Natural killer cell (primary cell): ENCODE measurements at regions not wholly inside any gene's neighbourhood (a gene's known extent, or its start where the extent isn't known, plus 50 kb on each side); places are given as distances from the start of the nearest gene placed in this dataset.

Experiments
- ATAC-seq, 3 donors: fragments of 150-1000 bp in 2 of 3; fragments of 200-7000 bp in 1 of 3; cut with Tn5 transposase; 1 replicate in 1 of 3; 2 replicates in 2 of 3; pipeline ENCODE4 v1.10.0; 2021; ENCODE audit warnings: mild to moderate bottlenecking in 2 of 3, moderate library complexity in 2 of 3
- DNase-seq, 2 donors: peaks; one replicate each; pipeline versions ENCODE4 v3.0.0 to v3.0.0-alpha.2; 2013 to 2021; ENCODE audit warnings: mixed read lengths in 1 of 2
- H3K27ac ChIP-seq: one replicate; pipeline ENCODE4 v1.5.1; 2013; ENCODE audit warnings: mild to moderate bottlenecking, low read length
- H3K27me3 ChIP-seq: one replicate; pipeline ENCODE4 v1.6.1; 2013; ENCODE audit warnings: low read length; ENCODE audit not compliant: control insufficient read depth, insufficient read depth
- H3K36me3 ChIP-seq: one replicate; pipeline ENCODE4 v1.6.1; 2013; ENCODE audit warnings: low read length; ENCODE audit not compliant: control insufficient read depth, insufficient read depth
- H3K4me1 ChIP-seq: one replicate; pipeline ENCODE4 v1.6.1; 2013; ENCODE audit warnings: low read length; ENCODE audit not compliant: control insufficient read depth, insufficient read depth
- H3K4me3 ChIP-seq: one replicate; pipeline ENCODE4 v1.5.1; 2013; ENCODE audit warnings: low read length
- H3K9me3 ChIP-seq: one replicate; pipeline ENCODE4 v1.6.1; 2013; ENCODE audit warnings: low read length; ENCODE audit not compliant: control insufficient read depth, insufficient read depth
- H3K27ac Mint-ChIP-seq, 2 donors: one replicate each; pipeline ENCODE4 v1.8.0; 2022; ENCODE audit warnings: mild to moderate bottlenecking in 2 of 2, mixed read lengths in 2 of 2, moderate library complexity in 1 of 2
- H3K27me3 Mint-ChIP-seq, 2 donors: one replicate each; pipeline ENCODE4 v1.8.0; 2022; ENCODE audit warnings: low read depth in 2 of 2, mixed read lengths in 2 of 2
- H3K36me3 Mint-ChIP-seq: one replicate; pipeline ENCODE4 v1.8.0; 2022; ENCODE audit warnings: mixed read lengths
- H3K4me1 Mint-ChIP-seq, 2 donors: one replicate each; pipeline ENCODE4 v1.8.0; 2022; ENCODE audit warnings: mixed read lengths in 2 of 2
- H3K4me3 Mint-ChIP-seq: one replicate; pipeline ENCODE4 v1.8.0; 2022; ENCODE audit warnings: mild to moderate bottlenecking, moderate library complexity, mixed read lengths
- H3K9me3 Mint-ChIP-seq, 2 donors: one replicate each; pipeline ENCODE4 v1.8.0; 2022; ENCODE audit warnings: mixed read lengths in 2 of 2
- CTCF ChIP-seq: fragments of 200-600 bp; IDR thresholded peaks from one replicate; pipeline ENCODE4 v1.8.0; 2022; ENCODE audit warnings: antibody characterized with exemption
- WGBS: methylation state at CpG from one replicate; pipeline ENCODE4 v1.1.7; 2013; ENCODE audit warnings: missing lambda C conversion rate; ENCODE audit not compliant: insufficient coverage; 5-methylcytosine and 5-hydroxymethylcytosine counted together
- intact Hi-C: fragments of 100-400 bp; cut with micrococcal nuclease; formaldehyde crosslinking; loops from one replicate; pipeline ENCODE4 v1.14.2; 2022

- intact Hi-C loops = no loop called here
- no peak overlapping the region for H3K27ac Mint-ChIP-seq
- H3K4me1 ChIP-seq = no peaks in the 10 kb centered on the region
- H3K9me3 ChIP-seq = no peaks in the 10 kb centered on the region
- peaks cover 0 to 4% of the 10 kb centered on the region in 2 donors for H3K9me3 Mint-ChIP-seq
- H3K4me3 ChIP-seq = no peak overlapping the region
- no peak for DNase-seq
- no peak overlapping the region for H3K4me3 Mint-ChIP-seq
- no peaks in the 10 kb centered on the region for H3K36me3 ChIP-seq
- no peak overlapping the region for H3K27ac ChIP-seq
- no peak for TF ChIP-seq CTCF
- WGBS = 72% methylated on average over 4 of the region's 5 CpGs
- no peaks in the 10 kb centered on the region for H3K27me3 Mint-ChIP-seq
- no peaks in the 10 kb centered on the region for H3K36me3 Mint-ChIP-seq
- no peak for ATAC-seq
- H3K4me1 Mint-ChIP-seq = no peaks in the 10 kb centered on the region
- H3K27me3 ChIP-seq = no peaks in the 10 kb centered on the region
Observed at GRCh38 chr16:52705122-52705521, 158.2 kb upstream of the TOX3 start.

- Mint-ChIP-seq H3K27ac (no peak overlapping the region), H3K36me3 (no peaks in the 10 kb centered on the region), H3K27me3 (peaks cover 0 to 2% of the 10 kb centered on the region in 2 donors), H3K4me1 (no peaks in the 10 kb centered on the region), H3K9me3 (peaks cover 7 to 8% of the 10 kb centered on the region in 2 donors), H3K4me3 (no peak overlapping the region)
- Histone ChIP-seq H3K27me3 (no peaks in the 10 kb centered on the region), H3K4me1 (no peaks in the 10 kb centered on the region), H3K36me3 (no peaks in the 10 kb centered on the region), H3K4me3 (no peak overlapping the region), H3K9me3 (no peaks in the 10 kb centered on the region), H3K27ac (no peak overlapping the region)
- intact Hi-C loops = no loop called here
- no peak for DNase-seq
- ATAC-seq = no peak
- no peak for TF ChIP-seq CTCF
Observed at GRCh38 chr16:52697971-52698370, 151.0 kb upstream of the TOX3 start.

DNA sequence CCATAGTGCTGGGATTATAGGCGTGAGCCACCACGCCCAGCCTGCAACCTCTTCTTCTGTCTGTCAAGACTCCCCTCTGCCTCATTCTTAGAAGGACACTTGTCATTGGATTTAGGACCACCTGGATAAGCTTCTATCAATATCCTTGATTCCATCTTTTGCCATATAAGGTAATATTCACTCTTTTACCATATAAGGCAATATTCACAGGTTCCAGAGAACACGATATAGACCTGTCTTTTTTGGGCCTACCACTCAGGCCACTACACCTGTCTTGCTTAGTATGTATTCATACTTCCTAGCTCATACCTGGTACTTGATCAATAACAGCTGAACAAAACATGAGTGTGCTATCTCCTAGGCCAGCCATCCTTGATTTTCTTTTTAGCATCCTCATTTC lies 149.2 kb upstream of the TOX3 start:
- Histone ChIP-seq H3K27ac (no peak overlapping the region), H3K4me1 (no peaks in the 10 kb centered on the region), H3K27me3 (no peaks in the 10 kb centered on the region), H3K36me3 (no peaks in the 10 kb centered on the region), H3K9me3 (no peaks in the 10 kb centered on the region), H3K4me3 (no peak overlapping the region)
- DNase-seq (no peak), ATAC-seq (no peak)
- Mint-ChIP-seq H3K27me3 (peaks cover 0 to 2% of the 10 kb centered on the region in 2 donors), H3K27ac (no peak overlapping the region), H3K9me3 (peaks cover 8 to 10% of the 10 kb centered on the region in 2 donors), H3K36me3 (no peaks in the 10 kb centered on the region), H3K4me1 (no peaks in the 10 kb centered on the region), H3K4me3 (no peak overlapping the region)
- intact Hi-C loops = no loop called here
- TF ChIP-seq CTCF = no peak
- WGBS = 92% methylated on average over 3 of the region's 3 CpGs

- Histone ChIP-seq H3K4me3 (no peak overlapping the region), H3K36me3 (no peaks in the 10 kb centered on the region), H3K9me3 (no peaks in the 10 kb centered on the region), H3K4me1 (no peaks in the 10 kb centered on the region), H3K27me3 (no peaks in the 10 kb centered on the region), H3K27ac (no peak overlapping the region)
- no peak overlapping the region for H3K27ac Mint-ChIP-seq
- DNase-seq (no peak), ATAC-seq (no peak)
- H3K9me3 Mint-ChIP-seq = peaks cover 13 to 15% of the 10 kb centered on the region in 2 donors
- TF ChIP-seq CTCF = no peak
- no peak overlapping the region for H3K4me3 Mint-ChIP-seq
- peaks cover 0 to 2% of the 10 kb centered on the region in 2 donors for H3K27me3 Mint-ChIP-seq
- intact Hi-C loops = no loop called here
- H3K36me3 Mint-ChIP-seq = no peaks in the 10 kb centered on the region
- no CpG with 5 or more reads among the region's 1 CpG for WGBS
- H3K4me1 Mint-ChIP-seq = no peaks in the 10 kb centered on the region
Observed at GRCh38 chr16:52690468-52690867, 143.5 kb upstream of the TOX3 start.
